ENCODE measurements at regions not wholly inside any gene's neighbourhood (a gene's known extent, or its start where the extent isn't known, plus 50 kb on each side); places are given as distances from the start of the nearest gene placed in this dataset.

DNA sequence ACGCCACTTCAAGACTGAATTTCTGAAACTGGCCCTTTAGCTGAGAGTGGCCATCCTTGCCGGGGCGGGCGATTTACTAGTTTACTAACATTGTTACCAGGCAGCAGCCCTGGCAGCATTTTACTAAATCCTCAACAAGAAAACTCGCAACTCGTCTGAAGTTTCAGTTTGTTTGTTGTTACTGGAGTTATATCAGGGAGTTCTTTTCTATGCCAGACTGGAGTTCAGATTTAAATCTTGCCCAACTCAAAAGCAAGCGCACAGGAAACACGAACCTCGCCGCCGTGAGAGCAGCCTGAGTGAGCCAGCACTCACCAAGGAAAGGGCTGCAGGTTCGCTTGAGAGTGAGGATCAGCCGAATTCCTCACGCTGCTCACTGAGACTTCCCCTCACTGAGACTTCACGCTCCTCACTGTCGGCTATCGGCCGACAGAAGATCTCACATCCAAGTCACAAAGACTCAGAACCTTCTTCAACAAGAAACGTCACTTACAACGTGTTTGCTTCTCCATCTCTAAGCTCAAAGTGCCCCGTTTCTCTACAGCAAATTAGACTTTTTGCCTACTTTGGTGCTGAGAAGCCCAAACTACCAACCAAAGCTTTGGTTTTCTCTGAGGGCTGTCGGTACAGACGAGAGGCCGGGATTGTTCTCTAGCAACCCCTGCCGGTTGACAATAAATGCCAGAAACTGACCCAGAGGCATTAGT, 78.9 kb downstream of the OLIG3 start:
- peak overlapping the region; percentile 71 for H3K4me2 ChIP-seq (ENCODE audit: low read length)
- no peaks in the 10 kb centered on the region for H3K36me3 ChIP-seq (ENCODE audit: control insufficient read depth, insufficient read depth, low read length)
- H2BK15ac ChIP-seq (replicated peaks; ENCODE audit: low read depth), result no peak overlapping the region
- H3K4me3 ChIP-seq (ENCODE audit: low read length), result peak overlapping the region; percentile 18
- WGBS (ENCODE audit: extremely low coverage, insufficient coverage, low lambda C conversion rate), result no CpG with 5 or more reads among the region's 25 CpGs
- H4K5ac ChIP-seq (ENCODE audit: low read length), result no peak overlapping the region
- H3K27me3 ChIP-seq (ENCODE audit: insufficient read depth, low read length, poor library complexity), result no peaks in the 10 kb centered on the region
- H2BK5ac ChIP-seq (ENCODE audit: low read length), result no peak overlapping the region
- peak overlapping the region; percentile 77 for H3K56ac ChIP-seq (ENCODE audit: low read length)
- no peaks in the 10 kb centered on the region for H3K79me1 ChIP-seq (ENCODE audit: low read length)
- H2BK120ac ChIP-seq (ENCODE audit: low read depth, low read length), result no peak overlapping the region
- no peak overlapping the region for H3K4ac ChIP-seq (ENCODE audit: low read depth, low read length)
- H3K4me1 ChIP-seq (ENCODE audit: control insufficient read depth, low read depth, low read length), result no peaks in the 10 kb centered on the region
- H3K18ac ChIP-seq (ENCODE audit: low read length), result peak overlapping the region; percentile 61
- peak overlapping the region; percentile 48 for H3K9ac ChIP-seq (ENCODE audit: low read length)
- H3K27ac ChIP-seq (ENCODE audit: low read depth, low read length), result no peak overlapping the region
- peak; percentile 93 for DNase-seq
- no peak overlapping the region for H4K8ac ChIP-seq (ENCODE audit: low read depth, low read length)
- no peaks in the 10 kb centered on the region for H3K79me2 ChIP-seq (ENCODE audit: control insufficient read depth, insufficient read depth, low read length)
- H3K23ac ChIP-seq (ENCODE audit: low read length), result no peak overlapping the region
- no peak overlapping the region for H2AK5ac ChIP-seq (ENCODE audit: low read length)

DNA sequence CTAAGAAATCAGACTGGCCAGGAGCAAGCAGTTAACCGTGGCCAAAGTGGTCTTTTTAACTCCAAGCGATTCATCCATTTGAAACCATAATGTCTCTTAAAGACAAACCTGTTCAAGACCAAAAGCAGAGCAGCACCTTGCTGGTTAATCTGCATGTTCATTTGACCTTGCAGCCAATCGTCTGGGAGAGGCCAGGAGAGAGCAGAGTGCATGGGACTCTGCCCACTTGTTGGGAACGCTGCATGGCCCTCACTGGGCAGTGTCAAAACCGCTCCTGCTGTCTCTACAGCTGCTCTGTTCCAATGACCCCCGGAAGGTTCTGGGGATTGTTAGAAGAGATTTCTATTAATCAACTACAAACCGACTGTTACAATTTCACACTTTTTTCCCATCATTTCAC, 79.6 kb downstream of the OLIG3 start:
- DNase-seq, result peak; percentile 13
- H3K4me2 ChIP-seq (ENCODE audit: low read length), result no peak overlapping the region
- H2AK5ac ChIP-seq (ENCODE audit: low read length), result no peak overlapping the region
- no peak overlapping the region for H3K27ac ChIP-seq (ENCODE audit: low read depth, low read length)
- no peaks in the 10 kb centered on the region for H3K79me1 ChIP-seq (ENCODE audit: low read length)
- no peak overlapping the region for H3K4ac ChIP-seq (ENCODE audit: low read depth, low read length)
- no peaks in the 10 kb centered on the region for H3K36me3 ChIP-seq (ENCODE audit: control insufficient read depth, insufficient read depth, low read length)
- H3K4me3 ChIP-seq (ENCODE audit: low read length), result no peak overlapping the region
- no peak overlapping the region for H2BK5ac ChIP-seq (ENCODE audit: low read length)
- H3K4me1 ChIP-seq (ENCODE audit: control insufficient read depth, low read depth, low read length), result no peaks in the 10 kb centered on the region
- WGBS (ENCODE audit: extremely low coverage, insufficient coverage, low lambda C conversion rate), result no CpG with 5 or more reads among the region's 7 CpGs
- H2BK120ac ChIP-seq (ENCODE audit: low read depth, low read length), result no peak overlapping the region
- no peak overlapping the region for H4K8ac ChIP-seq (ENCODE audit: low read depth, low read length)
- H3K9ac ChIP-seq (ENCODE audit: low read length), result no peak overlapping the region
- H2BK15ac ChIP-seq (replicated peaks; ENCODE audit: low read depth), result no peak overlapping the region
- H4K5ac ChIP-seq (ENCODE audit: low read length), result no peak overlapping the region
- H3K56ac ChIP-seq (ENCODE audit: low read length), result no peak overlapping the region
- no peak overlapping the region for H3K23ac ChIP-seq (ENCODE audit: low read length)
- no peaks in the 10 kb centered on the region for H3K27me3 ChIP-seq (ENCODE audit: insufficient read depth, low read length, poor library complexity)
- no peaks in the 10 kb centered on the region for H3K79me2 ChIP-seq (ENCODE audit: control insufficient read depth, insufficient read depth, low read length)
- no peak overlapping the region for H3K18ac ChIP-seq (ENCODE audit: low read length)

DNA sequence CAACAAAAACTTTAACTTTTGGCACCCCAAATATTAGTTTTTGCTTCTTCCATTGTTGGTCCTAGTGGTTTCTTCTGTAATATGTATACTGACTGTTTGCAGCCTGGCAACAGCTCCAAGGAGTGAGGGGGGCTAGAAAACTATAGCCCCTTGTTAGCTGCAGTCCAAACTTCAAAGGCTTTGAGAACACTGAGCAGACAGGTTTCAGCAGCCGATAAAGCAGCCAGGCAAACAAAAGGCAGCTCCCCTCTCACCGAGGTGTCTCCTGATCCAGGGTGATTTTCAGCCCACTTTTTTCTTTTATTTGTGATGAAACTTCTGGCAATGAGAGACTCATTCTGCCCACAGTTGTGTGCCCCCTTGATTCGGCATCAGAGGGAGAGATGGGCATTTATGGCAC, 80.7 kb downstream of the OLIG3 start:
- Histone ChIP-seq H2BK5ac (ENCODE audit: low read length) (no peak overlapping the region), H3K18ac (ENCODE audit: low read length) (no peak overlapping the region), H3K4me3 (ENCODE audit: low read length) (no peak overlapping the region), H3K4ac (ENCODE audit: low read depth, low read length) (no peak overlapping the region), H3K79me2 (ENCODE audit: control insufficient read depth, insufficient read depth, low read length) (no peaks in the 10 kb centered on the region), H3K23ac (ENCODE audit: low read length) (no peak overlapping the region), H3K27ac (ENCODE audit: low read depth, low read length) (no peak overlapping the region), H2BK120ac (ENCODE audit: low read depth, low read length) (no peak overlapping the region), H2AK5ac (ENCODE audit: low read length) (no peak overlapping the region), H3K9ac (ENCODE audit: low read length) (no peak overlapping the region), H4K8ac (ENCODE audit: low read depth, low read length) (no peak overlapping the region), H3K4me2 (ENCODE audit: low read length) (no peak overlapping the region), H2BK15ac (replicated peaks; ENCODE audit: low read depth) (no peak overlapping the region), H3K36me3 (ENCODE audit: control insufficient read depth, insufficient read depth, low read length) (no peaks in the 10 kb centered on the region), H3K27me3 (ENCODE audit: insufficient read depth, low read length, poor library complexity) (no peaks in the 10 kb centered on the region), H4K5ac (ENCODE audit: low read length) (no peak overlapping the region), H3K56ac (ENCODE audit: low read length) (no peak overlapping the region), H3K79me1 (ENCODE audit: low read length) (no peaks in the 10 kb centered on the region), H3K4me1 (ENCODE audit: control insufficient read depth, low read depth, low read length) (no peaks in the 10 kb centered on the region)
- DNase-seq, result no peak
- WGBS (ENCODE audit: extremely low coverage, insufficient coverage, low lambda C conversion rate), result no CpG with 5 or more reads among the region's 3 CpGs

DNA sequence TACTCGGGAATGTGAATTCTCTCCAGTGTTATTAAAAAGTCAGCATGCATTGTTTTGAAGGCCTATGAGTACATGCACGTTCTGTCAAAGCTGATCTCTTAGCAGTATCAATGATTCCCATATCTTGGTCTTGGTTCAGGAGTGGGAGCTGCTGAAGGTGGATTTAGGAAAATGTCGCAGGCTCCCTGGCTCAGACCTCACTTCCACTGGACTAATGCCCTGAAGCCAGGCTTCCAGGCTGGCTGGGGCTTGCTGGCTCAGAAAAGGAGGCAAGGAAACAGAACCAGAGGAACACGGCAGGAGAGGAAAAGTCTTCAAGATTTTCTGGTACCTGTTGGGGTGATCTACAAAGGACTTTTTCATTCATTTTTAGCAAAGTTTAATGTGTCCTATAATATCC, 81.6 kb downstream of the OLIG3 start:
- no peak overlapping the region for H3K23ac ChIP-seq (ENCODE audit: low read length)

DNA sequence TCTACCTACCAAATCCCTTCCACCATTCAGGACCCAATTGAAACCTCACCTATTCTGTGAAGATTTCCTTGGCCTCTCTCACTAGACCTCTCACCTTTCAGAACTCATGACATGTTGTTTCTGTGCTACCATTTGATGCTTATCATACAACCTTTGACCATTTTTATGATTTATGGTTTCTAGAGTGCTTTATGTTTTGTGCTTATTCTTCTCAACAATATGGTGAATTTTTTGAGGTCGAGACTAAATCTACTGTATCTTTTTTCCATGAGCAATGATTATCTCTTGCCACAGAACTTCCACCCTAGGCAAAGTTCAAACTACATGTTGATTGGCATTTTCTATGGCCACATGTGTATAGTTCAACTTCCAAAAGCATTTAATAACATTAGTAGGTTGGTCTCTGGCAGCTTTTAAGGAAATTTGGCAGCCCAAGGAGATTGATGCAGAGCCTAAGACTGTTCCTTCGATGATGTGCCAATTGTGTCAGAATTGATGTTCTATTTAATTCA, 84.9 kb downstream of the OLIG3 start:
- Histone ChIP-seq H4K8ac (ENCODE audit: low read depth, low read length) (no peak overlapping the region), H2BK15ac (replicated peaks; ENCODE audit: low read depth) (no peak overlapping the region), H2BK5ac (ENCODE audit: low read length) (no peak overlapping the region), H3K4me3 (ENCODE audit: low read length) (no peak overlapping the region), H2AK5ac (ENCODE audit: low read length) (no peak overlapping the region), H3K27me3 (ENCODE audit: insufficient read depth, low read length, poor library complexity) (no peaks in the 10 kb centered on the region), H4K5ac (ENCODE audit: low read length) (no peak overlapping the region), H3K79me1 (ENCODE audit: low read length) (no peaks in the 10 kb centered on the region), H3K4ac (ENCODE audit: low read depth, low read length) (no peak overlapping the region), H3K23ac (ENCODE audit: low read length) (no peak overlapping the region), H3K56ac (ENCODE audit: low read length) (no peak overlapping the region), H3K18ac (ENCODE audit: low read length) (no peak overlapping the region), H3K36me3 (ENCODE audit: control insufficient read depth, insufficient read depth, low read length) (no peaks in the 10 kb centered on the region), H3K4me2 (ENCODE audit: low read length) (no peak overlapping the region), H3K79me2 (ENCODE audit: control insufficient read depth, insufficient read depth, low read length) (no peaks in the 10 kb centered on the region), H3K27ac (ENCODE audit: low read depth, low read length) (no peak overlapping the region), H3K9ac (ENCODE audit: low read length) (no peak overlapping the region), H3K4me1 (ENCODE audit: control insufficient read depth, low read depth, low read length) (no peaks in the 10 kb centered on the region), H2BK120ac (ENCODE audit: low read depth, low read length) (no peak overlapping the region)
- WGBS (ENCODE audit: extremely low coverage, insufficient coverage, low lambda C conversion rate), result no CpG with 5 or more reads among the region's 2 CpGs
- no peak for DNase-seq

More for the DNA sequence above, 81.6 kb downstream of the OLIG3 start:
- Histone ChIP-seq H3K4me3 (ENCODE audit: low read length) (no peak overlapping the region), H3K4me2 (ENCODE audit: low read length) (no peak overlapping the region), H3K36me3 (ENCODE audit: control insufficient read depth, insufficient read depth, low read length) (no peaks in the 10 kb centered on the region), H2BK120ac (ENCODE audit: low read depth, low read length) (no peak overlapping the region), H3K9ac (ENCODE audit: low read length) (no peak overlapping the region), H3K79me2 (ENCODE audit: control insufficient read depth, insufficient read depth, low read length) (no peaks in the 10 kb centered on the region), H2AK5ac (ENCODE audit: low read length) (no peak overlapping the region), H3K27ac (ENCODE audit: low read depth, low read length) (no peak overlapping the region), H3K79me1 (ENCODE audit: low read length) (no peaks in the 10 kb centered on the region), H2BK5ac (ENCODE audit: low read length) (no peak overlapping the region), H4K5ac (ENCODE audit: low read length) (no peak overlapping the region), H4K8ac (ENCODE audit: low read depth, low read length) (no peak overlapping the region), H2BK15ac (replicated peaks; ENCODE audit: low read depth) (no peak overlapping the region), H3K56ac (ENCODE audit: low read length) (no peak overlapping the region), H3K4ac (ENCODE audit: low read depth, low read length) (no peak overlapping the region), H3K18ac (ENCODE audit: low read length) (no peak overlapping the region), H3K27me3 (ENCODE audit: insufficient read depth, low read length, poor library complexity) (no peaks in the 10 kb centered on the region), H3K4me1 (ENCODE audit: control insufficient read depth, low read depth, low read length) (no peaks in the 10 kb centered on the region)
- DNase-seq, result no peak
- no CpG with 5 or more reads among the region's 4 CpGs for WGBS (ENCODE audit: extremely low coverage, insufficient coverage, low lambda C conversion rate)

DNA sequence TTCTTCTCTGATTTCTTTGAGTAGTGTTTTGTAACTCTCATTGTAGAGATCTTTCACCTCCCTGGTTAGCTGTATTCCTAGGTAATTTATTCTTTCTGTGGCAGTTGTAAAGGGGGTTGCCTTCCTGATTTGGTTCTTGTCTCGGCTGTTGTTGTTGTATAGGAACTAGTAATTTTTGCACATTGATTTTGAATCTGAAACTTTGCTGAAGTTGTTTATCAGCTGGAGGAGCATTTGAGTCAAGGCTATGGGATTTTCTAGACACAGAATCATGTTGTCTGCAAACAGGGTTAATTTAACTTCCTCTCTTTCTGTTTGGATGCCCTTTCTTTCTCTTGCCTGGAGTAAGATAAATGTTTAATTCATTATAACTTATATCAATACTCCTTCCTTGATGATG, 86.4 kb downstream of the OLIG3 start:
- WGBS (ENCODE audit: extremely low coverage, insufficient coverage, low lambda C conversion rate), result no CpG with 5 or more reads among the region's 1 CpG
- no peak overlapping the region for H3K4ac ChIP-seq (ENCODE audit: low read depth, low read length)
- no peak overlapping the region for H3K23ac ChIP-seq (ENCODE audit: low read length)
- DNase-seq, result no peak
- H4K5ac ChIP-seq (ENCODE audit: low read length), result no peak overlapping the region
- no peak overlapping the region for H3K9ac ChIP-seq (ENCODE audit: low read length)
- no peak overlapping the region for H3K27ac ChIP-seq (ENCODE audit: low read depth, low read length)
- H4K8ac ChIP-seq (ENCODE audit: low read depth, low read length), result no peak overlapping the region
- no peak overlapping the region for H2BK5ac ChIP-seq (ENCODE audit: low read length)
- H3K18ac ChIP-seq (ENCODE audit: low read length), result no peak overlapping the region
- H3K27me3 ChIP-seq (ENCODE audit: insufficient read depth, low read length, poor library complexity), result no peaks in the 10 kb centered on the region
- H3K4me3 ChIP-seq (ENCODE audit: low read length), result no peak overlapping the region
- no peaks in the 10 kb centered on the region for H3K36me3 ChIP-seq (ENCODE audit: control insufficient read depth, insufficient read depth, low read length)
- H3K56ac ChIP-seq (ENCODE audit: low read length), result no peak overlapping the region
- no peaks in the 10 kb centered on the region for H3K4me1 ChIP-seq (ENCODE audit: control insufficient read depth, low read depth, low read length)
- no peak overlapping the region for H2AK5ac ChIP-seq (ENCODE audit: low read length)
- no peaks in the 10 kb centered on the region for H3K79me2 ChIP-seq (ENCODE audit: control insufficient read depth, insufficient read depth, low read length)
- H2BK15ac ChIP-seq (replicated peaks; ENCODE audit: low read depth), result no peak overlapping the region
- no peaks in the 10 kb centered on the region for H3K79me1 ChIP-seq (ENCODE audit: low read length)
- H2BK120ac ChIP-seq (ENCODE audit: low read depth, low read length), result no peak overlapping the region
- no peak overlapping the region for H3K4me2 ChIP-seq (ENCODE audit: low read length)

Measured in mesendoderm (in vitro differentiated cells).